HG03439 (cell line): ENCODE measurements at regions not wholly inside any gene's neighbourhood (a gene's known extent, or its start where the extent isn't known, plus 50 kb on each side); places are given as distances from the start of the nearest gene placed in this dataset.

Experiments used
- ATAC-seq: cut with Tn5 transposase; IDR thresholded peaks from one replicate; pipeline ENCODE4 v1.9.1; 2021; ENCODE audit warnings: mild to moderate bottlenecking, moderate library complexity; ENCODE audit not compliant: unreplicated experiment

GRCh38 chr4:185862340-185862739 is 50.3 kb upstream of the SORBS2 start:
- no peak for ATAC-seq

GRCh38 chr4:185863946-185864345 is 52.0 kb upstream of the SORBS2 start:
- ATAC-seq: no peak

GRCh38 chr4:185865901-185866328 is 53.9 kb upstream of the SORBS2 start:
- no peak for ATAC-seq

GRCh38 chr4:185867770-185868169 is 55.8 kb upstream of the SORBS2 start:
- no peak for ATAC-seq

GRCh38 chr4:185868983-185869382 is 57.0 kb upstream of the SORBS2 start:
- no peak for ATAC-seq

GRCh38 chr4:185869427-185869826 is 57.4 kb upstream of the SORBS2 start:
- no peak for ATAC-seq

- no peak for ATAC-seq
These were observed 58.4 kb upstream of the SORBS2 start for GRCh38 chr4:185870366-185870765.

- no peak for ATAC-seq
These were observed 60.9 kb upstream of the SORBS2 start for GRCh38 chr4:185872747-185873380.

- ATAC-seq: no peak
These were observed 62.7 kb upstream of the SORBS2 start for GRCh38 chr4:185874516-185875230.

GRCh38 chr4:185875316-185875907 is 63.4 kb upstream of the SORBS2 start:
- no peak for ATAC-seq

GRCh38 chr4:185878633-185879032 is 66.6 kb upstream of the SORBS2 start:
- no peak for ATAC-seq

GRCh38 chr4:185879666-185880312 is 67.8 kb upstream of the SORBS2 start:
- no peak for ATAC-seq

- no peak for ATAC-seq
These were observed 68.6 kb upstream of the SORBS2 start for GRCh38 chr4:185880571-185880970.

- ATAC-seq: no peak
These were observed 69.4 kb upstream of the SORBS2 start for GRCh38 chr4:185881430-185881829.

- no peak for ATAC-seq
These were observed 71.6 kb upstream of the SORBS2 start for GRCh38 chr4:185883591-185883990.

- no peak for ATAC-seq
These were observed 73.1 kb upstream of the SORBS2 start for GRCh38 chr4:185885075-185885474.

- ATAC-seq: no peak
These were observed 73.6 kb upstream of the SORBS2 start for GRCh38 chr4:185885604-185886003.

- no peak for ATAC-seq
These were observed 75.0 kb upstream of the SORBS2 start for GRCh38 chr4:185886832-185887524.

GRCh38 chr4:185888676-185889075 is 76.7 kb upstream of the SORBS2 start:
- ATAC-seq: no peak

GRCh38 chr4:185889585-185889984 is 77.6 kb upstream of the SORBS2 start:
- no peak for ATAC-seq

GRCh38 chr4:185890196-185890595 is 78.2 kb upstream of the SORBS2 start:
- no peak for ATAC-seq
